Nephron (organoid): ENCODE measurements at regions not wholly inside any gene's neighbourhood (a gene's known extent, or its start where the extent isn't known, plus 50 kb on each side); places are given as distances from the start of the nearest gene placed in this dataset.
"Not testable (repeated sequence)": the region's sequence is repeated elsewhere in the genome, so short reads cannot be mapped to it uniquely, and the experiment has no call there.

Experiments used
- H3K27ac Mint-ChIP-seq, 3 experiments: 2 replicates each; pipeline ENCODE4 v1.8.0; 2020; ENCODE audit warnings: mixed read lengths in 3 of 3, mild to moderate bottlenecking in 2 of 3, moderate library complexity in 1 of 3
- H3K27me3 Mint-ChIP-seq: 2 replicates; pipeline ENCODE4 v1.8.0; 2021; ENCODE audit warnings: low read depth, mild to moderate bottlenecking, moderate library complexity, mixed read lengths
- H3K36me3 Mint-ChIP-seq: 2 replicates; pipeline ENCODE4 v1.8.0; 2020; ENCODE audit warnings: low read depth, mixed read lengths
- H3K4me1 Mint-ChIP-seq: 2 replicates; pipeline ENCODE4 v1.8.0; 2020; ENCODE audit warnings: mixed read lengths
- H3K4me3 Mint-ChIP-seq, 3 experiments: 2 replicates each; pipeline ENCODE4 v1.8.0; 2020; ENCODE audit warnings: mild to moderate bottlenecking in 3 of 3, mixed read lengths in 3 of 3, moderate library complexity in 2 of 3
- H3K9me3 Mint-ChIP-seq: 2 replicates; pipeline ENCODE4 v1.8.0; 2020; ENCODE audit warnings: mixed read lengths
- CTCF ChIP-seq, 3 experiments: fragments of 200-600 bp; sonication (generic); IDR thresholded peaks; one replicate each; pipeline ENCODE4 v1.5.0; 2021; ENCODE audit warnings: antibody characterized with exemption in 3 of 3; ENCODE audit not compliant: unreplicated experiment in 3 of 3

- Mint-ChIP-seq H3K4me3 (no peak overlapping the region), H3K9me3 (no peaks in the 10 kb centered on the region), H3K27ac (no peak overlapping the region), H3K36me3 (no peaks in the 10 kb centered on the region), H3K27me3 (peaks cover 4% of the 10 kb centered on the region), H3K4me1 (no peaks in the 10 kb centered on the region)
- no peak for TF ChIP-seq CTCF (IDR thresholded peaks at IDR 0.05; ENCODE audit: unreplicated experiment in 3 of 3)
Measured at GRCh38 chr16:22694887-22695382, 119.0 kb upstream of the HS3ST2 start.

GRCh38 chr16:22695773-22696172 lies 118.2 kb upstream of the HS3ST2 start:
- not testable (repeated sequence) for H3K4me3 Mint-ChIP-seq, H3K9me3 Mint-ChIP-seq, H3K27me3 Mint-ChIP-seq, H3K36me3 Mint-ChIP-seq, H3K27ac Mint-ChIP-seq, H3K4me1 Mint-ChIP-seq

- Mint-ChIP-seq H3K9me3 (no peaks in the 10 kb centered on the region), H3K27ac (no peak overlapping the region), H3K4me3 (no peak overlapping the region), H3K4me1 (no peaks in the 10 kb centered on the region), H3K27me3 (peaks cover 28% of the 10 kb centered on the region), H3K36me3 (no peaks in the 10 kb centered on the region)
- TF ChIP-seq CTCF (IDR thresholded peaks at IDR 0.05; ENCODE audit: unreplicated experiment in 3 of 3) = no peak
Measured at GRCh38 chr16:22699356-22699755, 114.6 kb upstream of the HS3ST2 start.

GRCh38 chr16:22705799-22706198 lies 108.2 kb upstream of the HS3ST2 start:
- Mint-ChIP-seq H3K4me3 (no peak overlapping the region), H3K36me3 (no peaks in the 10 kb centered on the region), H3K27ac (no peak overlapping the region), H3K4me1 (no peaks in the 10 kb centered on the region), H3K9me3 (peaks cover under 1% of the 10 kb centered on the region), H3K27me3 (peaks cover 32% of the 10 kb centered on the region)
- no peak for TF ChIP-seq CTCF (IDR thresholded peaks at IDR 0.05; ENCODE audit: unreplicated experiment in 3 of 3)

- peaks cover 11% of the 10 kb centered on the region for H3K27me3 Mint-ChIP-seq
- no peak overlapping the region for H3K27ac Mint-ChIP-seq
- no peaks in the 10 kb centered on the region for H3K4me1 Mint-ChIP-seq
- no peak overlapping the region for H3K4me3 Mint-ChIP-seq
- no peak for TF ChIP-seq CTCF (IDR thresholded peaks at IDR 0.05; ENCODE audit: unreplicated experiment in 3 of 3)
- peaks cover 16% of the 10 kb centered on the region for H3K9me3 Mint-ChIP-seq
- H3K36me3 Mint-ChIP-seq = no peaks in the 10 kb centered on the region
Measured at GRCh38 chr16:22710326-22710725, 103.6 kb upstream of the HS3ST2 start.

GRCh38 chr16:22711847-22712246 lies 102.1 kb upstream of the HS3ST2 start:
- Mint-ChIP-seq H3K27me3 (peaks cover 9% of the 10 kb centered on the region), H3K36me3 (no peaks in the 10 kb centered on the region), H3K4me3 (no peak overlapping the region), H3K27ac (no peak overlapping the region), H3K4me1 (no peaks in the 10 kb centered on the region), H3K9me3 (peaks cover 16% of the 10 kb centered on the region)
- TF ChIP-seq CTCF (IDR thresholded peaks at IDR 0.05; ENCODE audit: unreplicated experiment in 3 of 3) = no peak
